HG03066 (cell line): ENCODE measurements at regions not wholly inside any gene's neighbourhood (a gene's known extent, or its start where the extent isn't known, plus 50 kb on each side); places are given as distances from the start of the nearest gene placed in this dataset.
"Not testable (repeated sequence)": the region's sequence is repeated elsewhere in the genome, so short reads cannot be mapped to it uniquely, and the experiment has no call there.

Experiments used
- ATAC-seq: cut with Tn5 transposase; IDR thresholded peaks from one replicate; pipeline ENCODE4 v1.9.1; 2021; ENCODE audit warnings: low read depth; ENCODE audit not compliant: unreplicated experiment

DNA sequence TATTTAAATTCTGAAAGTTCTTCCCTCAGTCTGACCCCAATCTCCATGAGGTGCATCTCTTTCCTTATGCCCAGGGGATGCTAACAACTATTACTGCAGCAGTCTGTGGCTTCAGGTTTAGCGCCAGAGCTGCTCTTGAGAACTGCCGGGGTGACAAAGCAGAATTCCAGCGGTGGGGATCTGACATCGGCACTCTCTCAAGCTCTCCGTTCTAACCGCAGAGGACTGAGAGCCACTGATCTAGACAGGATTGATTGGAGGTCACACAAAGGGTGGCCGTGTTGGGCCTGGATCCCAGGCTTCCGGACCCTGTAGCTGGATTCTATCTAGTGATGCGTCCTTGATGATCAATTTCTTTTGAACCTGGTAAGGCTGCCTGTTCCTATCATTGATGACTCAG lies 155.6 kb upstream of the TMEM132C start:
- no peak for ATAC-seq

GRCh38 chr12:128111951-128112350 lies 155.0 kb upstream of the TMEM132C start:
- no peak for ATAC-seq

DNA sequence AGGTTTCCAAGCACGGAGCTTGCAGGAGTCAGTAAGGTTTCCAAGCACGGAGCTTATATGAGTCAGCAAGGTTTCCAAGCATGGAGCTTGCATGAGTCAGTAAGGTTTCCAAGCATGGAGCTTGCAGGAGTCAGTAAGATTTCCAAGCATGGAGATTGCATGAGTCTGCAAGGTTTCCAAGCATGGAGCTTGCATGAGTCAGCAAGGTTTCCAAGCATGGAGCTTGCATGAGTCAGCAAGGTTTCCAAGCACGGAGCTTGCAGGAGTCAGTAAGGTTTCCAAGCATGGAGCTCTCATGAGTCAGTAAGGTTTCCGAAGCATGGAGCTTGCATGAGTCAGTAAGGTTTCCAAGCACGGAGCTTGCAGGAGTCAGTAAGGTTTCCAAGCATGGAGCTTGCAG lies 153.7 kb upstream of the TMEM132C start:
- ATAC-seq = not testable (repeated sequence)

- no peak for ATAC-seq
Observed at GRCh38 chr12:128114485-128114884, 152.5 kb upstream of the TMEM132C start.

DNA sequence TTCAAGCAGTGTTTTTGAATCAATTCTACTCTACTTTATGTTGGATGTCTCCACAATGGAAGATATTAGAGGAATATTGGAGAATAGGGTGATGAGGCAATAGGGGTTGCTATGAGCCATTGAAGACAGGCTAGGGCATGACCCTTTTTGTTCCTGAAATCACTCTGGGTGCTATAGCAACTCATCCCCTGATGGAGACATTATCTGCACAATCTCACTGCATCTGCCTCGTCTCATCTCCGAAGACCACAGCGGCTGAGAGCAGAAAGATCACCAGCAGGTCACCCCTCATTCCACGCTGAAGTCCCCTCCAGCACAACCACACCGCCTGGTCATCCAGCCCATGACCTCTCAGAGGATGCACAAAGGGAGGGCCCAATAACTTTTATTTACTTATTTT lies 150.4 kb upstream of the TMEM132C start:
- no peak for ATAC-seq

DNA sequence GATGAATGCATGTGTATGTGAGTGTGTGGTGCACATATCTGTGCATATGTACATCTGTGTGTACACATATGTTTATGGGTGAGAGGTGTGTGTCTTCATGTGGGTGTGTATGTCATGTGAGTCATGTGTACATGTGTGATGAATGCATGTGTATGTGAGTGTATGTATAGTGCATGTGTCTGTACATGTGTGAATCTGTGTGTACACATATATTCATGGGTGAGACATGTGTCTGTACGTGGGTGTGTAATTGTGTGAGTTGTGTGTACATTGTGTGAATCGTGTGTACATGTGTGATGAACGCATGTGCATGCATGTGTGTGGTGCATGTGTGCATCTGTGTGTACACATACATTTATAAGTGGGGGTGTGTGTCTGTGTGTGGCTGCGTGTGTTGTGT lies 146.9 kb upstream of the TMEM132C start:
- ATAC-seq = no peak

- ATAC-seq = no peak
Observed at GRCh38 chr12:128121424-128121823, 145.5 kb upstream of the TMEM132C start.

DNA sequence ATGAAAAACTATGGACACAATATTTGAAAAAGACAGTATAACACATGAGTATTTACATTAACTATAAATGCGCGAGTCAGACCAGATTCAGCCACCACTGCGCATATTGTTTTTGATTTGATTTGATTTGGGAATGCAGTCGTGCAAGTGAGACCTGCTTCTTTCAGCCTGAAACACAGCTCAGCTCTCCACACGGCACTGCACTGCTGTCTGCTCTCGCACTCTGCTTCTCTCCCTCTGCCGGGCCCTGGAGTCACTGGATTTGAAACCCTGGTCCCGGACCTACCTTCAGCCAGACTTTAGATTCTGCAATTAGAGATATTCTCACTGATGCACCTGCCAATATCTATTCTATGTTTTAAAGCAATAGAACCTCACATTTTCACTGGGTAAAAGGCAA lies 143.9 kb upstream of the TMEM132C start:
- ATAC-seq = no peak

GRCh38 chr12:128131955-128132354 lies 135.0 kb upstream of the TMEM132C start:
- ATAC-seq = no peak

DNA sequence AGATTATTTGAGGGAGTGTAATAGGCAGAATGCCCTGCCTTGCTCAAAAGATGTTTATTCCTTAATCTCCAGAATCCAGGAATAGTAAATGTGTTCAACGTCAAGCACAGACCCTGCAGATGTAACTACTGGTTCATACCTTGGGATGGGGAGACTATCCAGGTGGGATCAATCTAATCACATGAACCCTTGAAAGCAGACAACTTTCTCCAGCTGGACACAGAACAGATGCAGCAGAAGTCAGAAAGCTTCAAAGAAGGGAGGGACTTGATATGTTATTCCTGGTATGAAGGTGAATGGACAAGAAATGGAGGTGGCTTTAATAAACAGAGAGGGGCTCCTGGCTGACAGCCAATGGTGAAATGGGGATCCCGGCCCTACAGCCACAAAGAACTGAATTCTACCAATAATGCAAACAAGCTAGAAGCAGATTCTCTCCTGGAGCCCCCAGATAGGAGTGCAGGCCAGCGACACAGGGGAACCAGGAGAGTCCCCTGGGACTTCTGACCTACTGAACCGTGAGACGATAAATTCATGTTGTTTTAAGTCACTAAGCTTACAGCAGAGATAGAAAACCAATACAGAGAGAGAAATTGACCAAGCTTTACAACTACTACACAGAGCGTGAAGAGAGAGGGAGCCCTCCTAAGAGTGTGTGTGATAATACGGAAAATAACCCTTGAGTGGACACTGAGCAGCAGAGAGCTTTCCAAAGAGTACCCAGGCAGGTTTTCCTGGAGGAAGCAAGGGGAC lies 133.5 kb upstream of the TMEM132C start:
- ATAC-seq = no peak

DNA sequence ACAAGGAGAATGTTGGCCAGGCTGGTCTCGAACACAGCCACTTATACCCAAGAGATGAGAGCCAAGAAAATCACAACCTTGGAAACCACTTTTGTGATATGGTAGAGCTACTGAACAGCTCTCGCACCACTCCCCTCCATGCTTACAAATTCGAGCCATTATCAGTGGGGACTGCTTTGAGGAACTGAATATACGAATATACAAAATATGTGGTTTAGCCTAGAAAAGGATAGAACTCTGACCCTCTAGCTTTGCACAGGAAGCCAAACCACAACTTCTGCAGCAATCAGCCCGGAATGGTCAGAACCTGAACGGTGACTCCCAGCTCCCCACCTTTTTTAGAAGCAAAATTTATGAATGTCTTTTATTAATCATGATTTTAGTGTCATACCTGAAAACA lies 129.8 kb upstream of the TMEM132C start:
- peak; percentile 78 for ATAC-seq

DNA sequence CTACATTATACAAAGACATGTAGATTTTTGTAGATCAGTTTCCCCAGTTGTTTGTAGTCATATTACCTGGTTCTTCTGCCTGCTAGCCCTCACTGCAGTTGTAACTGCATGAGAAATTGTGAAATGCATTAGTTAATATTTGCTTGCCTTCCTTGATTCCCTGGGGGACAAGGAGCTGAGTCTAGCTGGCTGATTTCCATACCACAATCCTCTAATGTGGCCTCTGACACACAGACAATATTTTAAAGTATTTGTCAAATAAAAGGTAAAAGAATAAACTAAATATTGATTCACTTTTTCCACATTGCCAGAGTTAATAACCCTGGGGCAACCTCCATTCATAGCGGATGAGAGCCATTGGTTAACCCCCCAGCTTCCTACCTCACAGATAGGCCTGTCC lies 128.8 kb upstream of the TMEM132C start:
- ATAC-seq = no peak

DNA sequence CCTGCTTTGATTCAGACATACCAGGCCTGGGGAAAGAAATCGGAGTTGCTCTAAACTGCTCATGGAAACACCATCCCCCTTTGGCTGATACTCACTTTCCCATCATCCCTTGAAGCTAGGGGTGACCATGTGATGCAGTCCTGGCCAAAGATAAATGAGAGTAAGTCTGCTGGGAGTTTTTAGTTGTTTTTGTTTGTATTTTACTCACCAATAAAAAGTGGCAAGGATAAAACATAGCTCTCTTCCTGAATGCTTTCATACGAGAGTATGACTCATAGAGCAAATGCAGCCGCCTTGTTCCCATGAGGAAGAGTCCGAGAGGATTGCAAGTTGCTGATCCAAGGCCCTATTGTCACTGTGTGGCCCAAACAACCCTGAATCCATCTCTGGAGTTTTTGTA lies 126.4 kb upstream of the TMEM132C start:
- no peak for ATAC-seq

GRCh38 chr12:128150961-128151360 lies 116.0 kb upstream of the TMEM132C start:
- ATAC-seq = no peak

- no peak for ATAC-seq
Observed at GRCh38 chr12:128155571-128155970, 111.4 kb upstream of the TMEM132C start.

GRCh38 chr12:128163086-128163485 lies 103.9 kb upstream of the TMEM132C start:
- ATAC-seq = no peak

DNA sequence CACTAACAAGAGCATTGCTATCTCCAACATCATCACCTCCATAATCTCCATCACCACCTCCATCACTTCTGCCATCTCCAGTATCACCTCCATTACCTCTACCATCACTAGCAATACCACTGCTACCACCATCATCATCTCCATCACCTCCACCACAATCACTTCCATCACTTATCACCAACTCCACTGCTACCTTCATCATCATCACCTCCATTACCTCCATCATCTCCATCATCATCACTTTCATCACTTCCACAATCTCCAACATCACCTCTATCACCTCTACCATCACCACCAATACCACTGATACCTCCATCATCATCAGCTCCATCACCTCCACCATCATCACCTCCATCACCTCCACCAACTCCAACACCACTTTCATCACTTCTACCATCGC lies 102.4 kb upstream of the TMEM132C start:
- no peak for ATAC-seq

DNA sequence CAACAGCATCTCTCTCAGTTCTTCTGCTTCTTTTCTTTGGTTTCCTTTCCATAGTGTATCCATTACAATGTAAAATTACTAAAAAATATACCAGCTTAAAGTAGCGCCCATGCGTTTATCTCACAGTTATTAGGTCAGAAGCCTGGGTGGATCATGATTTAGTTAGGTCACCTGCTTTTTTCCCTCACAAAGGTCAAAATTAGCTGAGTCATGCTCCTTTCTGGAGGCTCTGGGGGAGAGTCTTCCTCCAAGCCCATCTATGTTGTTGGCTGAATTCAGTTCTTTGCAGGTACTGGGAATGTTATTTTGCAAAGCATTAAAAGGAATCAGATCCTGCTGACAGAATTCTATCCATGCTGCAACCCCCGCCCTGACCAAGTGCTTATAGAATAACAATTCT lies 101.6 kb upstream of the TMEM132C start:
- no peak for ATAC-seq

GRCh38 chr12:128168273-128168672 lies 98.7 kb upstream of the TMEM132C start:
- ATAC-seq = no peak

DNA sequence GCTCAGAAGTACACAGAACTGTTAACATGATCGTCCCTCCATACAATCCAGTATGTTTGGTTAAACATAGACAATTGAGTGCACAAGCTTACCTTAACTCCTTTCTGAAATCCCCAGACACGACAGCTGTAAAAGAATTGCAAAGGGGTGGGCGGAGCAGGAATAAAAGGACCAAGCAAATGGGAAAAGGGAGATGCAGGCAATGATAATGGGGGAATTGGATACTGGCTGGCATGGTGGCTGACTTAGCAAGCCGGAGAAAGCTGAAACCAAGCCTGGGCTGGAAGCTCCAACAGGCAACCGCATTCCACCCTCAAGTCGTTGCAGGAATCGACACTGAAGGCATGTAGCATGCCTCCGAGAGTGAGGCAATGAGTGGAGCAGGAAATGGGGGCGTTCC lies 96.8 kb upstream of the TMEM132C start:
- no peak for ATAC-seq

DNA sequence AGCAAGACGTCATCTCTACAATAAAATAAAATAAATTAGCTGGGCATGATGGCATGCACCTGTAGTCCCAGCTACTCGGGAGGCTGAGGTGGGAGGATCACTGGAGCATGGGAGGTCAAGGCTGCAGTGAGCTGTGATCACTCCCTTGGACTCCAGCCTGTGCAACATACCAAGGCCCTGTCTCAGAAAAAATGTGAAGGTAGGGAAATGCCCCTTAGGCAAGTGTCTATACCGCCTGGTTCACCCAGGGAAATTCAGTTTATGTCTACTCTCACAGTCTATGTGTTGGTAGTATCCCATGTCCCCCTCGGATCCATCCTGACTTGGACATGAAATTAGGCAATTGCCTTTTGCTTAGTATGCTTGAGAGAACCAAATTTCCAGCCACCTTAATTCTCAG lies 88.4 kb upstream of the TMEM132C start:
- no peak for ATAC-seq

DNA sequence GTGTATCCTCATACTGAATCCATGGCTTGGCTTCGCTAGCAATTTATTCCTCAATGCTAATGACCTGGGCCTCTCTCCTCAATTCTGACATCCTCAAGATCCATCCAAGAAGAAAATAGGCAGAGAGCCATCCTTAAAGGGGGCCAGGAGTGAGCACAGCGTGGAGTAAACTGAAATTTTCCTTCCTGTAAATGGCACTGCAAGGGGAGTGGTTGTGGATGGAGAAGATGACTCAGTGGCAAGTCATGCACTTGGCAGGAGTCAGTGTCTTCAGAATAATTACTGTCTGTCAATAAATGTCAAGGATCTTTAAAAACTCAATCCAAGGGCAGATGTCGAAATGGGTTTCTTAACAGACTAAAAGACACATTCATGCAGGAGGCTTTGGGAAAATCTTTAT lies 88.0 kb upstream of the TMEM132C start:
- no peak for ATAC-seq

DNA sequence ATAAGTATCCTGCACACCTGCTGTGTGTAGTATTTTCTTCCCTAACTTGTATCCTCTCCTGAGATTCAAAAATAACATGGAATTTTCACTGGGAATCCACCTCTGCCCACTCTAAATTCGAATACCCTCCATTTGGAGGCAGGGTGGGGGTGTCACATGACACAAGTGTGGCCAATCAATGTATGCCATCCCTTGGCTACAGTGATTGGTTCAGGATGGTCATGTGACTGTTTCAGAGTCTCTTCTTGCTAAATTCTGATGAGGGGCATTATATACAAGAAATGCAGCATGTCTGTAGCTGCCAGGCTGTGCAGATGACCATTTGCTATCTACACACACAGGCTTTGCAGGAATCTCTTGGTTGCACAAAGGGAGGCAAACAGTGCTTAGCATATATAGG lies 86.8 kb upstream of the TMEM132C start:
- ATAC-seq = no peak
